ENCODE measurements at regions not wholly inside any gene's neighbourhood (a gene's known extent, or its start where the extent isn't known, plus 50 kb on each side); places are given as distances from the start of the nearest gene placed in this dataset.

- H3K27ac Mint-ChIP-seq (ENCODE audit: unreplicated experiment), result no peak overlapping the region
- H3K4me3 Mint-ChIP-seq, result no peak overlapping the region
- DNase-seq (ENCODE audit: low read depth, low spot score), result no peak
- peaks cover 5% of the 10 kb centered on the region for H3K36me3 Mint-ChIP-seq (ENCODE audit: low read depth)
- peaks cover 4% of the 10 kb centered on the region for H3K9me3 Mint-ChIP-seq
- no peaks in the 10 kb centered on the region for H3K4me1 Mint-ChIP-seq
- TF ChIP-seq CTCF (conservative IDR thresholded peaks at IDR 0.05), result no peak
- no peaks in the 10 kb centered on the region for H3K27me3 Mint-ChIP-seq (ENCODE audit: low read depth)
Observed at GRCh38 chr13:22693691-22694090, 487.1 kb upstream of the SGCG start.

GRCh38 chr13:22696433-22696832 is 484.3 kb upstream of the SGCG start:
- H3K27ac Mint-ChIP-seq (ENCODE audit: unreplicated experiment), result no peak overlapping the region
- H3K27me3 Mint-ChIP-seq (ENCODE audit: low read depth), result no peaks in the 10 kb centered on the region
- no peak overlapping the region for H3K4me3 Mint-ChIP-seq

GRCh38 chr13:22698467-22698866 is 482.3 kb upstream of the SGCG start:
- Mint-ChIP-seq H3K27ac (ENCODE audit: unreplicated experiment) (no peak overlapping the region), H3K27me3 (ENCODE audit: low read depth) (no peaks in the 10 kb centered on the region), H3K4me1 (no peaks in the 10 kb centered on the region), H3K36me3 (ENCODE audit: low read depth) (peaks cover 5% of the 10 kb centered on the region), H3K9me3 (no peaks in the 10 kb centered on the region), H3K4me3 (no peak overlapping the region)
- no peak for TF ChIP-seq CTCF (conservative IDR thresholded peaks at IDR 0.05)
- no peak for DNase-seq (ENCODE audit: low read depth, low spot score)

More at GRCh38 chr13:22696433-22696832, 484.3 kb upstream of the SGCG start:
- H3K9me3 Mint-ChIP-seq, result peaks cover 4% of the 10 kb centered on the region
- H3K36me3 Mint-ChIP-seq (ENCODE audit: low read depth), result peaks cover 5% of the 10 kb centered on the region
- TF ChIP-seq CTCF (conservative IDR thresholded peaks at IDR 0.05), result no peak
- no peaks in the 10 kb centered on the region for H3K4me1 Mint-ChIP-seq
- no peak for DNase-seq (ENCODE audit: low read depth, low spot score)

GRCh38 chr13:22700246-22700887 is 480.4 kb upstream of the SGCG start:
- no peak for TF ChIP-seq CTCF (conservative IDR thresholded peaks at IDR 0.05)
- H3K4me1 Mint-ChIP-seq, result peaks cover 5% of the 10 kb centered on the region
- no peaks in the 10 kb centered on the region for H3K9me3 Mint-ChIP-seq
- DNase-seq (ENCODE audit: low read depth, low spot score), result no peak
- H3K36me3 Mint-ChIP-seq (ENCODE audit: low read depth), result peaks cover 2% of the 10 kb centered on the region
- no peak overlapping the region for H3K27ac Mint-ChIP-seq (ENCODE audit: unreplicated experiment)
- H3K27me3 Mint-ChIP-seq (ENCODE audit: low read depth), result no peaks in the 10 kb centered on the region
- H3K4me3 Mint-ChIP-seq, result no peak overlapping the region

GRCh38 chr13:22703601-22704209 is 477.1 kb upstream of the SGCG start:
- Mint-ChIP-seq H3K9me3 (no peaks in the 10 kb centered on the region), H3K27ac (ENCODE audit: unreplicated experiment) (peak overlapping the region; percentile 69), H3K4me3 (no peak overlapping the region), H3K4me1 (peaks cover 5% of the 10 kb centered on the region), H3K36me3 (ENCODE audit: low read depth) (no peaks in the 10 kb centered on the region), H3K27me3 (ENCODE audit: low read depth) (no peaks in the 10 kb centered on the region)
- DNase-seq (ENCODE audit: low read depth, low spot score), result no peak
- TF ChIP-seq CTCF (conservative IDR thresholded peaks at IDR 0.05), result no peak
